NCI-H510A (cell line): ENCODE measurements at regions not wholly inside any gene's neighbourhood (a gene's known extent, or its start where the extent isn't known, plus 50 kb on each side); places are given as distances from the start of the nearest gene placed in this dataset.

Source experiments
- DNase-seq: peaks from one replicate; lab custom pipeline; 2025; lab: John Stamatoyannopoulos, UW

DNA sequence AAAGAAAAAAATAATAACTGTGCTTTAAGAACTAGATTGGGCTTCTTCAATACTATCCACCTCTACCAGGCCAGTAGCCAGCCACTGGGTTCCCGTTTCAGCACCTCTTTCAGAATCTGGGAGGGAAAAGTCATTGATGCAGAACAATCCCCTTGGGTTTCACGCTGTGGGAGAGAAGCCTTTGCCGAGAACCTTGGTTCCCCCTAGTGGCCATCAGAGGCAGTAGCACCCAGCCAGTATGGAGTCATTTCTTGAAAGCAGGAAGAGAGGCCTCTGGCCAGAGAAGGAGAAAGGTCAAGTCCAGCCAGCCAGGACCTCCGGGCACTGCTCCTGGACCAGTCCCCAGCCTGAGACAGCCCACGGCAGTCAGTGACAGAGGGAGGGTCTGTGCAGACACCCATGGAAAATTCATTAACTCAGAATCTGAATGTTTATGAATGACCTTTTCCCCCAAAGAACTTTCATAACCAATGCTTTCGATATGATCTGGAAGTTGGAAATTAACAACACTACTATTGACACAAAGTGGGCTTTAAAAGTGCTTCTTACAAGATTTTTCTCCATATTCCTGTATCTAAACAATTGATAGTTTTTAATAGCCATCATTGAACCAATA, 51.2 kb upstream of the CDH5 start:
- DNase-seq: peak; percentile 48

DNA sequence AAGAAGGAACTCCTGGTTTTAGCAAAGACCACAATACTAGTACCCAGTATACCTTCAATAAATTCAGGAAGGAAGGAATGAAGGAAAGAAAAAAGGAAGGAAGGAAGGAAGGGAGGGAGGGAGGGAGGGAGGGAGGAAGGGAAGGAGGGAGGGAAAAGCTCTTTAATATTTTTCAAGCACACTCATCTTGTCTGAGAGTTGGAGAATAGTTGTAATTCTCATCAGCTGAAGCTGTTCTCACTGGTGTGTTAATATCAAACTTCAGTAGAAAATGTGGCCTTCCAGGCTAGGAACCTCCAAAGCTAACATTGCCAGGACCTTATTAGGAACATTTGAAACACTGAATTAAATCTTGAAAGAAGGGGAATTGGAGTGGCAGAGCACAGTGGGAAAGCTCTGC, 55.2 kb upstream of the CDH5 start:
- DNase-seq: no peak

DNA sequence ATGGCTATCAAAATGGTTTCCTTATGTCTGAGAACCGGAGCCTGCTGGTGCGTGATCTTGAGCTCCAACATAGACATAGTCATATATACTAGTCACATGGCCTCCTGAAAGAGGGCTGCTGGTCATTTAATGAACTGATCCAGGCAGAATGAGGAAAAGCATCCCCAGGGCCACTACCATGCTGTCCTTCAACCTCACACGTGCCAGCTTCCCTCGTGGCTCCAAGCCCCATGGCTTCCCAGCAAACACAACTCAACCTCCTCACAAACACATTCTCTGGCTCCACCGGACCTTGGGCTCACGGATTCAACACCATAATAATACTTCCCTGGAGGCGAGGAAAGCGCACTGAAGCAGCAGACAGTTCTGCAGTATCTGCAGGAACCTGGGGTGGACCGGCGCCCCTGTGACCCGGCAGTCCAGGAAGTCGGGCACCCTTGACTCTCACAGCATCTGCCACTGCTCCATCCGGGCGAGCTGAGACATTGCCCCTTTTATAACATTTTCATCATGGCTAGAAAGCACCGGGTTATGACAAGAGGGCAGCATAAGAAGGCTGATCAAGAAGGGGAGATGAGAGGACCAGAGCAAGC, 57.2 kb upstream of the CDH5 start:
- no peak for DNase-seq

DNA sequence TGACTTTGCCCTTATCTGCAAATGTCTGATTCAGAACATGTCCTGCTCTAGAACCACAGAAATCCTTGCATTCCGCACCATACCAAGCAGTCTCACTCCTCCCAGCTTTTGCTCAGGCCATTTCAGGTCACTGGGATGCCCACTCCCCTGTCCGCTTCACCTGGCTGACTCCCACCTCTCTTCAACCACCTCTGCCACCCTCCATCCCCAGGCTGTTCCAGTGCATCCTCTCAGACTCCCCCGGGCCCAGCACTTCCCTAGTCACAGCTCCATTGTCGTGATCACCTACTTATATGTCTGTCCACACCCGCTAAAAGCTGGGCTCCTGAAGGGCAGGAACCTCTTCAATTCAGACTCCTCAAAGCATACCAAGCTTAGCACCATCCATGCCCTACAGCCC, 58.4 kb upstream of the CDH5 start:
- no peak for DNase-seq

DNA sequence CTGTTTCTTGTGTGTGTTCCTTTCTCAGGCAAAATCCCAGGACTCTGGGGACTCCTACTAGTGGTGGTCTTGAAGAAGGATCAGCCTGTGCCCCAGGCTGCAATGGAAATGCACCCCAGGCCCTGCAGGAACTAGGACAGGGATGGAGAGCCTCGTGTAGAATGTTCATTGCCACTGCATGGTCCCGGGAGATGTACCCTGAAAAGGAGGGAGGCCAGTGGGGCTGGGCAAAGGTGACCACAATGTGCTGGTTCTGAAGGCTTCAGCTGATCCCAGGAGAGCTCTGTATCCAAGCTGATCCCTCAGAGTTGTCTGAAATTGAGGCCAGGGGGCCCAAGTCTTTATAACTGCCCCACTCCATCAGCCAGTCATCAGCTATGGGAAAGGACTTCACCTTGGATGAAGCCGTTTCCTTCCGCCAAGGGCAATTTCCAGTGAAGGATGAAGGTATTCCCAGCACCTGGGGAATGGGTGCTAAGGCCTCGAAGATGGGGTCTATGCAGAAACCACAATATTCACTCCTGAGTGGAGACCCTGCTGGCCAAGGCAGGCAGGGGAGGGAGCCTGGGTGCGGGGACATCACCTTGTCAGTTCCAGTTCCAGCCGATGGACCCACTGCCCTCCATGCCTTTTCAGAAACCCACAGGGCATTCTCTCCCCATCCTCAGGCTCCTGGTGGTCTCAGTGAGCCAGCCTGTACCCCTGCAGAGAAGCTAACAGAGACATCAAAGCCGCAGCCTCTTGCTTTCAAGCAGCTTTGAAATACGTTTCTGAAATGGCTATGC, 59.9 kb upstream of the CDH5 start:
- DNase-seq: no peak

DNA sequence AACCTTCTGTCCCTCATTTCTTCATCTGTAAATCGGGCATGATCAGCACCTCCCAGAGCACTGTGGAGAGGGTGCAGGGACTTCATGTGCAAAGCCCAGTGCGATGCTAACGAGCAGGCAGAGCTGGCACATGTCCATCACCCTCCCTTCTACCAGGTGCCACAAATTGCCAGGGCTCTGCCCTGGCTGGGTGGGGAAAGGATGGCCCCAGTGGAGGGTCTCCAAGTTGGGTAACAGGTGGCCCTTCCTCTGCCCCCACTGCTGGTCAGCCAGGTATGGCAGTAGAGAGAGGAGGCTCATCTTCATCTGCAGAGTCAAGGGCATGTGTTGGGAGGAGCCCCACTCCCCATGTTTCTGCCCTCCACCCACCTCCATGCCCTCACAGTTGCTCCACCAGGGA, 61.5 kb upstream of the CDH5 start:
- no peak for DNase-seq

DNA sequence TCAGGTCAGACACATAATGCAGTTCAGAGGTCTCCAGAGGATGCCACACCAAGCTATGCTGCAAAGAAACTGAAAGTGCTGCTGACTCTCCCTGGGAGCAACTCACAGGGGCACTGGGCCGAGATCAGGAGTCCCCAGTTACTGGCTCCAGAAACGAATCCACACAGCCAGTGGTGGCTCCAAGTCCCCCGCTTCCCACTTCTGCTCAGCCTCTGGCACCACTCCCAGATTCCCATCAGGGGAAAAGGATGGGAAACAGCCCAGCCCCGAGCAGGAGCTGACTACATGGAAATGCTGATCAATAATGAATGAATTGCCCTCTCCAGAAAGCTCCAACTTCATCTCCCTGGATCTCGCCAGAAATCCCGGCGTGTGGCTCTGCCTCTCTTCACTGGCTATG, 62.3 kb upstream of the CDH5 start:
- no peak for DNase-seq

DNA sequence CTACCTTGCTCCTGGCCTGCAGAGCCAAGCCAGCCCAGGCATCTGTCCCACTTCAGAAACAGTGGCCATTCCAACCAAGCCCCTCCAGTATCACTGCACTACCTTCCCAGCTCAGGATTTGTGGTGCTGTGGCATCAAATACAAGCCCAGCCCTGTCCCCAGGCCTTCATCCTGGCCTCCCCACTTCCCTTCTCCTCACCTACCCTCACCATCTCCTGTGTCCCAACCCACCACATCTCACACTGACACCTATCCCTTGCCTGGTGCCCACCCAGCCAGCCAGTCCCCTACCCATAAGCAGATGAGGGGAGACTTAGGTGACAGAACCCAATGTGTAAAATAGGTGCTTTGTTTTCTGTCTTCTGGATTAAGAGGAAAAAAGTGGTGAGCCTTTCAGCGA, 66.0 kb upstream of the CDH5 start:
- DNase-seq: no peak

DNA sequence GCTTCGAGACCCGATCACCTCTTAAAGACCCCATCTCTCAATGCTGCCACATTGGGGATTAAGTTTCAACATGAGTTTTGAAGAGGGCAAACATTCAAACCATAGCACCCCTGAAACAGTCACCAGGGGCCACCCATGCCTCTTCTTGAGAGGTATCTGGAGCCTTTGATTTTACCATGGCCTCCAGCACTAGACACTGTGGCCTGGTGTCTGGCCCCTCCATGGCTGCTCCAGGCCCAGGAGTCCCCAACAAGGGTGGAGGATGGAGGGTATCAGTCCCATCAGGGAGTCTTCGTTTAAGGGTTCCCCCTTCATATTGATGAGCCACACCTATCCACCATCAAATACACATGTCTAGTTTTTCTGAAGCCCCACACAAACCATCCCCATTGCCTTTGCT, 66.5 kb upstream of the CDH5 start:
- DNase-seq: no peak

DNA sequence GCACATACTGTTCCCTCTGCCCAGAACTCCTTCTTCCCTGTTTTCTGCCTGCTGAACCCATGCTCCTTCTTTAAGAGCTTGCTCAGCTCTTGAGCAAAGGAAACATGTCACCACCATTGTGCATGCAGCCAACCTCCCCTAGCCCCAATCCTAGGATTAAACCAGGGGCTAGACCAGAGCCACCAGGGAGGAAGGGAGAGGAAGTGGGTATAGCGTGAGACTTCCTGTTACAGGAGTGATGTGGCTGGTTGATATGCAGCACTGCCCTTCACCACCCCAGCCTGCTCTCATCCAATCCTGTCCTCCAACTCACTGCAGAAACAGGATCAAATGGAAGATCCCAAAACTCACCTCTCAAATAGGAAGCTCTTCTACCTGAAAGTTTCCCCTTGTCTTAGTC, 67.1 kb upstream of the CDH5 start:
- no peak for DNase-seq

DNA sequence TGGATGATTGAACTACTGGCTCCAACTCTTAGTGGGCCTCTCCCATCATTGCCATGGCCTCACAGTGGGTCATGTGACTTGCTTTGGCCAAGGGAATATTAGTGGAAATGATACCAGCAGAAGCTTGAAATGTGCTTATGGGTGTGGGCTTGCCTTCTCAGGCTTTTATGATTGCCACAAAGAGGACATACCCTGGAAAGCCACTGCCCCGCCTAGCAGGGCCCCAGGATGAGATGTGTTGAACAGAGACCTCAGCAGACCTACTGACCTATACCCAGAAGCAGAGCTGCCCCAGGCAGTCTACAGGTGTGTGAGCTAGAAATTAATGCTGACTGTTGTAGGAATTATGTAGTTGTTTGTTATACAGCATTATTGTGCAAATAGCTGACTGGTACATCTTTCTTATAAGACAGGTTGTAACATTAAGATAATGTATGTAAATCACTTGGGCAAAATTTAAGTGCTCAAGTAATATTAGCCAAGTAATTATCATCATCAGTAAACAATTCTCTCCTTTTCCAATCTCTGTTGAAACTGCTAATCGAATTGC, 67.8 kb upstream of the CDH5 start:
- DNase-seq: no peak

DNA sequence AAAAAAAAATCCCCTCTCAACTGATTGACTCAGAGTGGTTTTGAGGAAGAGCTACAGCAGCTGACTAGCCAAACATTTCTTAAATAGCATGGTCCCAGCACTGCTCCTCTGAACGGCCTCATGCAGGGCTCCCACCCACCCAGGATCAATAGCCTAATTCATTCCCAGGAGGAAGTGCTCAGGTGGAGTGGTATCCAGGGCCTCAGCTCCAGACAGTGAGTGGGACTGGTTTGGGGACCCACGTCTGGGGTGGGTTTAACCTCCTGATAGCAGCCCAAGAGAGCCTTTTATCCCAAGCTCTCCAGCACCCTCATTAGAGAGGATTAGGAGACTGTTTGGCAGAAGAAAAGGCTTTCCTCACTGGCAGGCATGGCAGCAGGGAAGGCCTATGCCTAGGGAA, 68.5 kb upstream of the CDH5 start:
- DNase-seq: no peak

DNA sequence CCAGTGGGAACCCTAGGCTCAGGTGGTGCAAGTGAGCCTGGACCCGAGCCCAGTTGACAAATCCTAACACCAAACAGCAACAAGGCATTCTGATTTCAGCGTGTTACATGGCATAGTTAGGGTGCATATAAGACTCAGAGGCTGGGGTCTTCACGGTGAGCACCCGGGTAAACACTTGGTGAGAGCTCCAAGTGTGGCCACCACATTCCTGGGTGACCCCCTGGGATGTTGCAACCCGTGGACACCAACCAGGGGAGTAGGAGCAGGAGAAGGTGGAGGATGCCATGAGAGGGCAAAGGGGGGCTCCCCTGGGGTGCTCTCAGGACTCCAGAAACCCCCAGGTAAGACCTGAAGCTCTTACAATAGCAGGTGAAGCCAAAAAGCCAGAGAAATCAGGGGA, 69.9 kb upstream of the CDH5 start:
- no peak for DNase-seq

DNA sequence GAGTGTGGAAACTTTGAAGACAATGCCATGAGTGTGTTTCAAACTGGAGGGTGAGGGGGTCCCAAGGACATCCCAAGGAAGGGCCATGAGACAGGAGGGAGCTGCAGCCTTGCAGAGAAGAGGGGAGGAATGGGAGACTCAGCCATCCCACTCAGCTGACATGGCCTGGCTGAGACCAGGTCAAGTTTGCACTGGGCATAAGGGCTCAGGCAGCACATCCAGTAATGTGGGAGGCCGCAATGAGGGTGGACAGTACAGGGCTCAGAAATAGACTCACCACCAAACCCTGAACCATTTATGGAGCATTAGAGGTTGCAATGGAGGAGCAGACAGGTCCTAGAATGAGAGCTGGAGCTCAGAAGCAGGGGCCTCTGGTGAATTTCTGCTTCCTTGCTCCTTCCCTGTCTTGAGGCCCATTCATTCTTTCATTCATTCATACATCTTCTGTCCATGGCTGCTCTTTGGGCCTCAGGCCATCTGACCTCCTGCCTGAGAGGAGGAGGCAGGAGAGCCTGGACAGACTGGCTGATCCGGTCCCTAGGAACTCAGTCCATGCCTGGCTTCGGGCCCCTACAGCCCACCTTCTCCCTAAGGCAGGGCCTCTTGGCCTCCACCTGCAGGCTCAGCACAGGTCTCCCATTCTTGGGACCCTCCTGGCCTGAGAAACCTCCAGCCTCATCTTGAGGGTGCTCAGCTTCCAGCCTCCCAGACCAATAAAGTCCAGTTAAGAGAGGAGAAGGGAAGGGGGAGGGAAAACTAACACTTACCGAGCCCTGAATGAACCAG, 70.5 kb upstream of the CDH5 start:
- no peak for DNase-seq

DNA sequence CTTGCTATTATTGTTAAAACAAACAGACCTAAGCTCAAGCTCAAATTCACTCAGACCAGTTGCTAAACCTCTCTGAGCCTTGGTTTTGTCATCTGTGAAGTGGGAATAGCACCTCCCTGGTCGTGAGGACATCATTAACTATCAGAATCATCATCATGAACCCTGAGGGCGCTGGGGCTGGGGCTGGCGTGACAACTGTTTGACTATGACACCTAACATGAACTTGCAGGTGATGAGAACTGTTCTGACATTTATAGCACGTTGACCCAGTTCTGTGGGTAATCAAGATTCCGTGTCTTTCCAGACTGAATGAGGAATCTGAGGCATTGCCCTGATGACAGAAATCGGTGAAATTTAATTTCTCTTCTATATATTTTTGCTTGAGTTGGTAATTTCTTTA, 71.3 kb upstream of the CDH5 start:
- DNase-seq: no peak

DNA sequence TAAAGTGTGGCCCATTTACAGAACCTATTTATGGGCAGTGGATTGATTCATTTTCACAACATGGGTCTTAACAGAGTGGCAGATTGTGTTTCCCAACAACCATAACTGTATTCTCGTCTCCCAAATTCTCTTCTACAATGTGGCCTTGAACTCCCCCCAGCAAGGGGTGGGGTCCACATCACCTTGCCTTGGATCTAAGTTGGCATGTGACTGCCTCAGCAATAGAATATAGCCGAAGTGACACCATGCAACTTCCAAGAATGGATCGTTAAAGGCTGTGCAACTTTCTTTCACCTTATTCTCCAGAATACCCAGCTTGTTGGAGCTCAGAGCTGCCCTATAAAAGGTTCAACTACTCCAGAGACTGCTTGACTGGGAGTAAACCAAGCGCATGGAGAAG, 72.0 kb upstream of the CDH5 start:
- no peak for DNase-seq

DNA sequence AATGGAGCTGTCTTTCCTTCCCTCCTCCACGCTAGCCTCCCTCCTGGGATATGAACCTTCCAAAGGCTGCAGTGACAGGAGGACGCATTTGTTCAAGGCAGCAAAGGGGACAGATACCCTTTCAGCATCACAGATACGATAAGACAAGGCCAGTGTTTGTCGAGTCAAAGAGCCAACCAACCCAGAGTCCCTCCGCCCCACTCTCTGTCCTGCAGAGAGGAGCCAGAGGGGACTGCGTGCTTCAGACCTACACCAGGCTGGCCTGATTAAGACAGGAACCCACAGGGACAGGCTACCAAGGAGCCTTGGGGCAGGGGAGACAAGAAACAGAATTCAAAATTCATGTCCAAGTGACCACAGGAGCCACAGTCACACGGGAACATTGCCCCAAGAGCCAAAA, 72.6 kb upstream of the CDH5 start:
- DNase-seq: no peak

DNA sequence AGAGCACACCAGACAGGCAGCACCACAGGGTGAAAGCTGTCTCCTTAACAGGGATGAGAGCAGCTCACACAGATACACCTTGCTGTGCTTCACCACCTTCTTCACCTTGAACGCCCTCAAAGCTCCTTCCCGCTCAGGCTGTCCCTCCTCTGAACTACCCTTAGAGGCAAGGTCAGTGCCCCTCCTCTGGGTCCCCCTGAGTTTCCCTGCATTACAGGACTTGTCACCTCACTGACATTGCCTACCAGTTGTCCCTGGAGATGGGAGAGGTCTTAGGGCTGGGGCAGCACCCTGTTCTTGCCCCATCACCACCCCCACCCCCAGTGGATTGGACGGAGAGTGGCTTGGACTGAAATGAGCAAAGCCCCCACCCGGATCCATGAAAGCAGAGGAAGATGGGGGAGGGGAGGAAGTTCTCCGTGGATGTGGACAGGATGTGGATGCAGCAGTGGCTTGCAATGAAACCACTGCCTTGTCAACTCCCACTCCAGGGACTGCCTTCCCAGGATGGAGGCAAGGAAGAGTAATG, 73.2 kb upstream of the CDH5 start:
- no peak for DNase-seq

DNA sequence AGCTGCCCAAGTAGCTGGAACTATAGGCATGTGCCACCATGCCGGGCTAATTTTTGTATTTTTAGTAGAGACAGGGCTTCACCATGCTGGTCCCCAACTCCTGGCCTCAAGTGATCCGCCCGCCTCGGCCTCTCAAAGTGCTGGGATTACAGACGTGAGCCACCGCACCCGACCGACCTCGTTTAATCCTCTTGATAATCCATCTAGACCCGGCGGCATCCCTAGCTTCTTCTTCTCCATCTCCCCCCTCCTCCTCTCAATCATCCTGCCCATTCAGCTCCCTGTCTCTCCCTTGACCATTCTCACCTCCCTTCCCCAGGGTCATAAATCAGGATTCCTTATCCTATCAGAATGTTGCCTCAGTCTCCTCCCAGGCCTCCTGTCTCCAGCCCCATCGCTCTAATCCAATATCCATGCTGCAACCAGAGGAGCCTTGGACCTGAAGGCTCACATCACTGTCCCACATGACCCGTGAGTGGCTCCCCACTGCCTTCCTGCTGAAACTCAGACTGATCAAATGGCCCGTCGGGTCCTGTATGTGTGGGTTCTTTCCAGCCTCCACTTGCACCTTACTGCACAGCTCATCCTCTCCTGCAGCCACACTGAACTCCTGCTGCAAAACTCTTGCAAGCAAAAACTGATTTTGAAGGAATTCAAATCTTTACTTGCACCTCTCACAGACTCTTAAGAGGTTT, 74.1 kb upstream of the CDH5 start:
- DNase-seq: no peak

DNA sequence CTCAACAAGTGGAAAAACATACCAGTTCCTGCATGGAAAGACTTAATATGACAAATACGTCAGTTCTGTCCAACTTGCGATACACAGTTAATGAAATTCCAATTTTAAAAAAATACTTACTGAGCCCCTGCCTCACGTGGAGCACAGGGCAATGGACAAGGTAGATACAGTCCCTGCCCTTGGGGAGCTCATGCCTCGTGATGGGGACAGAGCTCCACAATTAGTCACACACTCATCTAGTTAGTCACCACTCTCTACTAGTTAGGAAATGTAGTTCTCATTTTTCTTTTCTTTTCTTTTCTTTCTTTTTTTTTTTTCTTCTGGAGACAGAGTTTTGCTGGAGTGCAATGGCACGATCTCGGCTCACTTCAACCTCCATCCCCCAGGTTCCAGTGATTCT, 74.7 kb upstream of the CDH5 start:
- no peak for DNase-seq

DNA sequence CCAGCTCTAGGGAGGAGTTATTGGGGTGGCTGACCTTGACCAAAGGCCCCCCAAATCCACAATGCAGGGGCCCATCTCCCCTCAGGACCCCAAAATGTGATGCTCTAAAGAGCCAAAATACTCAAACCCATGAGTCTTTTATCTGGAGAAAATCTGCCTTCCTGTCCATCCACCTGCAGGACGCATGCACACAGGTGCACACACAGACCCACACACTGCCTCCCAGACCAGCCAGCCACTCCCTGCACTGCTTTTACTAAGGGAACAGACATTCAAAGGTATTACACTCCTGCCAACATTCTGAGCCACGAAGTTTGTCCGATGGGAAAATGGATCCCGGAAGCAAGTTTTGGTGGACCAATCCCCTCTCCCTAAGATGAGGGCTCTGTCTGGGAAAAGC, 76.1 kb upstream of the CDH5 start:
- no peak for DNase-seq

DNA sequence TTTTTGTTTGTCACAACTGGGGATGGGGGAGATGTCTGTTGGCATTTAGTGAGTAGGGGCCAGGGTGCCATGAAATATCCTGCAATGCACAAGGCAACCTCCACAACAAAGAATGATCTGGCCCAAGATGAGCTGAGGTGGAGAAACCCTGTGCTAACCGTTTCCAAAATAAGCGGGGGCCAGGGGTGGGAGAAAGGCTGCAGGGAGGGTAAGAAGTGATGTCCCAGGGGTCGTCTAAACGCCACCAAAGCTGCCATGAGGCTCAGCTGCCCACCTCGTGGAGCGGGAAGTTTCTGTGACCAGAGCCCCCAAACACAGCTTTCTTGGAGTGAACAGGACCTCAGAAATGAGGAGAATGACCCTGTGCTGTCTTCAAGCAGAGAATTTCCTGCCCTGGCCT, 76.5 kb upstream of the CDH5 start:
- DNase-seq: no peak
